ENCODE measurements at regions not wholly inside any gene's neighbourhood (a gene's known extent, or its start where the extent isn't known, plus 50 kb on each side); places are given as distances from the start of the nearest gene placed in this dataset.

GRCh38 chr7:54810401-54810800 is 51.4 kb upstream of the SEC61G start:
- DNase-seq (ENCODE audit: low spot score): no peak

GRCh38 chr7:54811041-54811845 is 52.2 kb upstream of the SEC61G start:
- no peak for DNase-seq (ENCODE audit: low spot score)

- no peak for DNase-seq (ENCODE audit: low spot score)
Observed at GRCh38 chr7:54811846-54812254, 52.8 kb upstream of the SEC61G start.

GRCh38 chr7:54812756-54813322 is 53.8 kb upstream of the SEC61G start:
- DNase-seq (ENCODE audit: low spot score): no peak

GRCh38 chr7:54813398-54813797 is 54.4 kb upstream of the SEC61G start:
- peak; percentile 19 for DNase-seq (ENCODE audit: low spot score)

- DNase-seq (ENCODE audit: low spot score): no peak
Observed at GRCh38 chr7:54814401-54814800, 55.4 kb upstream of the SEC61G start.

GRCh38 chr7:54817152-54817551 is 58.1 kb upstream of the SEC61G start:
- DNase-seq (ENCODE audit: low spot score): no peak

- DNase-seq (ENCODE audit: low spot score): peak; percentile 70
Observed at GRCh38 chr7:54823776-54824175, 64.8 kb upstream of the SEC61G start.

GRCh38 chr7:54824655-54825054 is 65.6 kb upstream of the SEC61G start:
- DNase-seq (ENCODE audit: low spot score): no peak

- DNase-seq (ENCODE audit: low spot score): no peak
Observed at GRCh38 chr7:54825368-54825767, 66.4 kb upstream of the SEC61G start.

- no peak for DNase-seq (ENCODE audit: low spot score)
Observed at GRCh38 chr7:54827734-54828133, 68.7 kb upstream of the SEC61G start.

GRCh38 chr7:54831046-54831643 is 72.1 kb upstream of the SEC61G start:
- no peak for DNase-seq (ENCODE audit: low spot score)

- DNase-seq (ENCODE audit: low spot score): no peak
Observed at GRCh38 chr7:54831644-54832095, 72.7 kb upstream of the SEC61G start.

GRCh38 chr7:54833001-54833467 is 74.0 kb upstream of the SEC61G start:
- DNase-seq (ENCODE audit: low spot score): peak; percentile 12

- no peak for DNase-seq (ENCODE audit: low spot score)
Observed at GRCh38 chr7:54837168-54837567, 78.2 kb upstream of the SEC61G start.

- no peak for DNase-seq (ENCODE audit: low spot score)
Observed at GRCh38 chr7:54837761-54838160, 78.8 kb upstream of the SEC61G start.

GRCh38 chr7:54838175-54838910 is 79.3 kb upstream of the SEC61G start:
- no peak for DNase-seq (ENCODE audit: low spot score)

- DNase-seq (ENCODE audit: low spot score): no peak
Observed at GRCh38 chr7:54839575-54840213, 80.7 kb upstream of the SEC61G start.

- DNase-seq (ENCODE audit: low spot score): no peak
Observed at GRCh38 chr7:54841772-54842697, 83.0 kb upstream of the SEC61G start.

- no peak for DNase-seq (ENCODE audit: low spot score)
Observed at GRCh38 chr7:54843841-54844355, 84.9 kb upstream of the SEC61G start.

- DNase-seq (ENCODE audit: low spot score): no peak
Observed at GRCh38 chr7:54846273-54846672, 87.3 kb upstream of the SEC61G start.

Measured in globus pallidus (tissue), 1 donor.